Ishikawa (cell line): ENCODE measurements at regions not wholly inside any gene's neighbourhood (a gene's known extent, or its start where the extent isn't known, plus 50 kb on each side); places are given as distances from the start of the nearest gene placed in this dataset.

Experiments used
- CEBPB ChIP-seq: IDR thresholded peaks from 2 replicates; pipeline ENCODE4 v1.6.1; 2012
- CREB1 ChIP-seq: IDR thresholded peaks from 2 replicates; pipeline ENCODE4 v1.6.1; 2012; ENCODE audit warnings: low read depth
- EGR1 ChIP-seq: IDR thresholded peaks from 2 replicates; pipeline ENCODE4 v1.6.1; 2012
- EP300 ChIP-seq: IDR thresholded peaks from 2 replicates; pipeline ENCODE4 v1.6.1; 2012; ENCODE audit warnings: borderline replicate concordance
- FOXM1 ChIP-seq: IDR thresholded peaks from 2 replicates; pipeline ENCODE4 v1.6.1; 2012; ENCODE audit warnings: low read depth, borderline replicate concordance
- MAX ChIP-seq: IDR thresholded peaks from 2 replicates; pipeline ENCODE4 v1.6.1; 2012
- NFIC ChIP-seq: IDR thresholded peaks from 2 replicates; pipeline ENCODE4 v1.6.1; 2012
- RAD21 ChIP-seq: IDR thresholded peaks from 2 replicates; pipeline ENCODE4 v1.6.1; 2012; ENCODE audit warnings: low read depth
- REST ChIP-seq: IDR thresholded peaks from 2 replicates; pipeline ENCODE4 v1.6.1; 2012; ENCODE audit warnings: low read depth, mild to moderate bottlenecking
- TAF1 ChIP-seq: IDR thresholded peaks from 2 replicates; pipeline ENCODE4 v1.6.1; 2012; ENCODE audit warnings: low read depth, mild to moderate bottlenecking
- TCF12 ChIP-seq: IDR thresholded peaks from 2 replicates; pipeline ENCODE4 v1.6.1; 2012; ENCODE audit warnings: low read depth
- TEAD4 ChIP-seq: IDR thresholded peaks from 2 replicates; pipeline ENCODE4 v1.6.1; 2012
- YY1 ChIP-seq: IDR thresholded peaks from 2 replicates; pipeline ENCODE4 v1.6.1; 2012; ENCODE audit warnings: low read depth
- ZBTB7A ChIP-seq: IDR thresholded peaks from 2 replicates; pipeline ENCODE4 v1.6.1; 2012; ENCODE audit warnings: low read depth
- TF ChIP-seq, protein P1 (sequence below): IDR thresholded peaks from 2 replicates; pipeline ENCODE4 v1.6.1; 2012

- TF ChIP-seq CREB1 (no peak), CEBPB (no peak), ZBTB7A (no peak), REST (no peak), MAX (no peak), EP300 (no peak), EGR1 (no peak), TEAD4 (no peak), TCF12 (no peak), RAD21 (no peak), NFIC (no peak), YY1 (no peak)
These were observed 102.7 kb downstream of the SPCS3 start for GRCh38 chr4:176422511-176422910.

GRCh38 chr4:176425035-176425434, 105.3 kb downstream of the SPCS3 start:
- TF ChIP-seq CREB1 (no peak), TCF12 (no peak), EP300 (no peak), EGR1 (no peak), TAF1 (no peak), YY1 (no peak), CEBPB (no peak), RAD21 (no peak), FOXM1 (no peak), TEAD4 (no peak), MAX (no peak), REST (no peak)
- TF ChIP-seq, protein P1, sequence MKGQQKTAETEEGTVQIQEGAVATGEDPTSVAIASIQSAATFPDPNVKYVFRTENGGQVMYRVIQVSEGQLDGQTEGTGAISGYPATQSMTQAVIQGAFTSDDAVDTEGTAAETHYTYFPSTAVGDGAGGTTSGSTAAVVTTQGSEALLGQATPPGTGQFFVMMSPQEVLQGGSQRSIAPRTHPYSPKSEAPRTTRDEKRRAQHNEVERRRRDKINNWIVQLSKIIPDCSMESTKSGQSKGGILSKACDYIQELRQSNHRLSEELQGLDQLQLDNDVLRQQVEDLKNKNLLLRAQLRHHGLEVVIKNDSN = no peak

DNA sequence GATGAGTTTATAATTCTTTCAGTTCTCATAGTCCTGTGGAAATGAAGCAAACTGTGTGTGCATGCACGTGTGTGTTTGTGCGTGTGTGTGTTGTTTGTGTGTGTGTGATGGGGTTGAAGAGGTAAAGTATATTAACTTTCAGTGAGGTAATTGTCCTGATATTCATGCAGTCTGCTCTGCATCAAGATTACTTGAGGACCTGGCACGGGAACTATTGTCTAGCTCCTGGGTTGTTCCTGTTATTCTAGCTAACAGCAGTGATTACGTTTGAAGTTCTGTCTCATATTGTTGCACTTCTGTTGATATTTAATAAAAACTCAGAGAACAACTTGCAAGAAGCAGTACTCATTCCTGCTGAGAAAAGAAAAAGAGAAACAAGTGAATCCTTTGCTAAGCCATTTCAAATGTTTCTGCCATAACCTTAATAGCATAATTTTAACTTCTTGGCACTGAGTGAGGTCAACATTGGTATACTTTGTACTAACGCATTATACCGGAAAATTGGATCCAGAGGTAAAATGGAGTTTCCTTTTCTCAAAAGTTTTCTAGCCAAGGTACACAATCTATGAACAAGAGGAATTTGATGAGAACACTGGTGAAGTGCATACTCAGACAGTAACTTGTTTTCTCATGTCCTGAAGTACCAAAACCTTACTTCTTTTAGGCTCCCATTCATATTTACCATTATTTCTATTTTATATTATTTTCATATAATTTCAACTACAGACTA, 113.2 kb downstream of the SPCS3 start:
- TF ChIP-seq, protein P1 = no peak
- TF ChIP-seq TAF1 (no peak), ZBTB7A (no peak), CEBPB (no peak), TEAD4 (no peak), CREB1 (no peak)

DNA sequence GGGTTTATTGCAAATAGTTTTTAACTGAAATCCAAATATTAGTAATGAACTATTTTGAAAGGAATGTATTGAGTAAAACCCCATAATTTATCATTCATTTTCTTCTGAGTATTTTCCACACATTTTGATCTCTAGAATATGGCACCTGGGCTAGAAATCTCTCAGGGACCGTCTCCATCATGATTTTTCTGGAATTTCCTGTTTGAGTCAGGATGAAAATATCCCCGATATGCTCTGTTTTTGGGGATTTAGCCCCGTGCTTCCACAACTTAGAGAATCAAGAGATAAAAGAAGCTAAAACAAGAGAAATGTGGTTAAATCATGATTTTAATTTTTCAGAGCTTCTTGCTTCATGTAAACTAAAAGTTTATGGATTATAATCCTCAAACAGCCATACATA, 114.2 kb downstream of the SPCS3 start:
- TF ChIP-seq, protein P1 = no peak
- TF ChIP-seq TAF1 (no peak), CEBPB (no peak), FOXM1 (no peak), REST (no peak), CREB1 (no peak), RAD21 (no peak), ZBTB7A (no peak), NFIC (no peak), EP300 (no peak), TCF12 (no peak), TEAD4 (no peak), MAX (no peak), EGR1 (no peak), YY1 (no peak)
